Karpas-422 (cell line): ENCODE measurements at regions not wholly inside any gene's neighbourhood (a gene's known extent, or its start where the extent isn't known, plus 50 kb on each side); places are given as distances from the start of the nearest gene placed in this dataset.
"Not testable (repeated sequence)": the region's sequence is repeated elsewhere in the genome, so short reads cannot be mapped to it uniquely, and the experiment has no call there.

Source experiments
- DNase-seq: peaks from one replicate; pipeline ENCODE4 v3.0.0-alpha.2; 2015
- H2AFZ ChIP-seq: fragments of 200-600 bp; sonication (generic); 2 replicates; pipeline ENCODE4 v1.6.1; 2014; ENCODE audit warnings: antibody characterized with exemption, low read length, mixed read lengths
- H3K27ac ChIP-seq: fragments of 200-600 bp; sonication (generic); 2 replicates; pipeline ENCODE4 v1.5.1; 2014; ENCODE audit warnings: mild to moderate bottlenecking, low read length, moderate library complexity
- H3K27me3 ChIP-seq: fragments of 200-600 bp; sonication (generic); 2 replicates; pipeline ENCODE4 v1.6.1; 2014; ENCODE audit warnings: low read length, mixed read lengths
- H3K36me3 ChIP-seq: fragments of 200-600 bp; sonication (generic); 2 replicates; pipeline ENCODE4 v1.6.1; 2014; ENCODE audit warnings: low read length, mixed read lengths; ENCODE audit not compliant: insufficient read depth
- H3K4me1 ChIP-seq: fragments of 200-600 bp; sonication (generic); 2 replicates; pipeline ENCODE4 v1.6.1; 2014; ENCODE audit warnings: mild to moderate bottlenecking, low read length, mixed read lengths
- H3K4me2 ChIP-seq: fragments of 200-600 bp; sonication (generic); 2 replicates; pipeline ENCODE4 v1.6.1; 2014; ENCODE audit warnings: low read length, low read depth, mild to moderate bottlenecking; ENCODE audit not compliant: poor library complexity, severe bottlenecking
- H3K4me3 ChIP-seq: fragments of 200-600 bp; sonication (generic); 2 replicates; pipeline ENCODE4 v1.5.1; 2014; ENCODE audit warnings: mild to moderate bottlenecking, antibody characterized with exemption, low read length, mixed read lengths
- H3K79me2 ChIP-seq: fragments of 200-600 bp; sonication (generic); 2 replicates; pipeline ENCODE4 v1.6.1; 2014; ENCODE audit warnings: mild to moderate bottlenecking, low read length, mixed read lengths
- H3K9ac ChIP-seq: fragments of 200-600 bp; sonication (generic); 2 replicates; pipeline ENCODE4 v1.6.0; 2014; ENCODE audit warnings: low read length
- H3K9me2 ChIP-seq: fragments of 200-600 bp; sonication (generic), shearing (Covaris generic); replicated peaks from 2 replicates; pipeline ENCODE4 v1.6.0; 2014; ENCODE audit warnings: mild to moderate bottlenecking, low read length, moderate library complexity; ENCODE audit not compliant: insufficient read depth
- H3K9me3 ChIP-seq: fragments of 300-700, 200-600 bp; sonication (generic); 2 replicates; pipeline ENCODE4 v1.6.1; 2014; ENCODE audit warnings: low read length, mixed read lengths
- H4K20me1 ChIP-seq: fragments of 200-600 bp; sonication (generic); 2 replicates; pipeline ENCODE4 v1.6.1; 2014; ENCODE audit warnings: mild to moderate bottlenecking, antibody characterized with exemption, low read length, low read depth; ENCODE audit not compliant: insufficient read depth

DNA sequence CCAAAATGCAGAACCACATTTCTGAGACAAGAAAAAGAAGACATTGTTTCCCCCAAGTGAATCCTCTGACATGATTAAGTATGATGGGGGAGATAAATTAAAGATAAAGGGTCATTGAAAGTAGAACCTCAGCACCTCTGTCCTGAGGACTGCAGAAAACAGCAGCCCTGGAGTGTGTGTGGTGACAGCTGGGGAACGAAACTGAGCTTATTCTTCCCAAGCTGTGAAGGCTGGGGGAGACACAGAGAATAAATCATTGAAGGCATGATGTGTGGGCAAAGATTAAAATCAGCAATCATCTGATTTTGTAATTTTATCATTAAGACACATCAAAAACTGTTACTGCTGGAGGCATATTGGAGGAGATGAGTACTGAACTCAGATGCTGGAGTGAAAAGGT is 67.5 kb upstream of the GPR6 start:
- no peak for DNase-seq
- Histone ChIP-seq H4K20me1 (no peaks in the 10 kb centered on the region), H3K9ac (no peak overlapping the region), H3K36me3 (no peaks in the 10 kb centered on the region), H3K4me1 (no peaks in the 10 kb centered on the region), H3K27ac (no peak overlapping the region), H2AFZ (no peak overlapping the region), H3K9me2 (no peaks in the 10 kb centered on the region), H3K4me2 (no peak overlapping the region), H3K4me3 (no peak overlapping the region), H3K79me2 (no peaks in the 10 kb centered on the region), H3K27me3 (no peaks in the 10 kb centered on the region), H3K9me3 (no peaks in the 10 kb centered on the region)

DNA sequence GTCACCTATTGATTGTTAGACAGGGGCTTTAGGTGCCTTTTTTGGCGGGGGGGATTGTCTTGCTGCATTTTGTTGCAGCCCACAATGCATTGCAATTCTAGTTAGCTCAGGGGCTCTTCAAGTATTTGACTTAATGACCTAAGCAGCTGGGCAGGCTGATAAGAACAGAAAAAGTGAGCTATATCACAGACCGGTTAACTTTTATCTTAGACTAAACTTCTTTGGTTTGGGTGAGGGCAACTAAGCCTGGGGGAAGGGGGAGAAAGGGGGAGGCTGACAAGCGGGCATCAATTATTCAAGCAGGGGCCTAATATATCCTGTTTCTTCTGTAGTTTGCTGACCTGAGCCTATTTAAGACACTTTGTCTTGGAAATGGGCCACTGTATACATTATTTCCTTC is 66.0 kb upstream of the GPR6 start:
- Histone ChIP-seq H3K9me3 (no peaks in the 10 kb centered on the region), H3K9ac (no peak overlapping the region), H4K20me1 (no peaks in the 10 kb centered on the region), H3K79me2 (no peaks in the 10 kb centered on the region), H3K27ac (no peak overlapping the region), H3K4me2 (no peak overlapping the region), H3K27me3 (no peaks in the 10 kb centered on the region), H3K4me3 (no peak overlapping the region), H3K4me1 (no peaks in the 10 kb centered on the region), H3K9me2 (no peaks in the 10 kb centered on the region), H2AFZ (no peak overlapping the region), H3K36me3 (no peaks in the 10 kb centered on the region)
- no peak for DNase-seq

DNA sequence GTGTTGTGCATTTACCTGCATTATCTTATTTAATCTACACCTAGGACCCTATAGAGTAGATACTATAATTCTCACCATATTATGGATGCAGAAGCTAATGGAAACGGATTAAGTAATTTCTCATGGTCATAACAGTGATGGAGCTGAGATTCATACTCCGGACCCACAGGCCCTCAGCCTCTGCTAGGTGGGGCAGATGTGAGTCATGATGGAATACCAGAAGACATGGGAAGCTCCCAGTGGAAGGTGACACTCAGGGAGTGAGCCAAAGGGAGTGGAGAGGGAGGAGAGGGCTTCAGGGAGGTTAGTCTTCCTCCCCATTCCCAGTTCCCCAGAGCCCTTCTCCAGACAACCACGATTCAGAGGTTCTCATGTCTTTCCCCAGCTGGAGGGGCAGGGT is 65.2 kb upstream of the GPR6 start:
- Histone ChIP-seq H3K9me2 (no peaks in the 10 kb centered on the region), H3K4me1 (no peaks in the 10 kb centered on the region), H3K4me3 (no peak overlapping the region), H3K27me3 (no peaks in the 10 kb centered on the region), H3K79me2 (no peaks in the 10 kb centered on the region), H3K36me3 (no peaks in the 10 kb centered on the region), H3K4me2 (no peak overlapping the region), H3K27ac (no peak overlapping the region), H3K9ac (no peak overlapping the region), H3K9me3 (no peaks in the 10 kb centered on the region), H2AFZ (no peak overlapping the region), H4K20me1 (no peaks in the 10 kb centered on the region)
- DNase-seq = no peak

DNA sequence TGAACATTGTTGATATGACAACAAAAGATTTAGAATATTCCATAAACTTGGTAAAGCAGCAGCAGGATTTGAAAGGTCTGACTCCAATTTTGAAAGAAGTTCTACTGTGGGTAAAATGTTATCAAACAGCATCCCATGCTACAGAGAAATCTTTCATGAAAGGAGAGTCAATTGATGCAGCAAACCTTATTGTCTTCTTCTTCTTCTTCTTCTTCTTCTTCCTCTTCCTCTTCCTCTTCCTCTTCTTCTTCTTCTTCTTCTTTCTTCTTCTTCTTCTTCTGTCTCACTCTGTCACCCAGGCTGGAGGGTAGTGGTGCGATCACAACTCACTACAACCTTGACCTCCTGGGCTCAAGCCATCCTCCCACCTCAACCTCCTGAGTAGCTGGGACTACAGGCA is 62.4 kb upstream of the GPR6 start:
- H3K27me3 ChIP-seq, H3K9me3 ChIP-seq, H3K9ac ChIP-seq, H3K79me2 ChIP-seq, H3K27ac ChIP-seq, H3K9me2 ChIP-seq, DNase-seq, H3K4me1 ChIP-seq, H4K20me1 ChIP-seq, H3K4me2 ChIP-seq, H3K4me3 ChIP-seq, H2AFZ ChIP-seq, H3K36me3 ChIP-seq: not testable (repeated sequence)

DNA sequence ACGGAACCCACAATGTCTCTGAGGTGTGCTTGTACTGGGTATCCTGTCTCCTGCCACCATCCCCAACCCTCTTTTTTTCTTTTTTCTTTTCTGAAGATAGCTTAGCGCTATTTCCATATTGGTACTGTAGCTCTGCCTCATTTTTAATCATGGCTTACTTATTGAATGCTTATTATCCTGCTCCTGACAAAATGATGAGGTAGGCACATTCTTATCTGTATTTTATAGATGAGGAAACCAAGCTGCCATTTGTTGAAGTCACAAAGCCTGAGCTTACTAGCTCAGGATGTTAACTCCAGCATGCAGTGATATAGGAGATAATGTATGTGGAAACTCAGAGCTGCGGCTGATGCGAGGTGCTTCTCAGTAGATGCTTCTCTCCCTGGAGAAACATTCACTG is 61.4 kb upstream of the GPR6 start:
- H3K4me1 ChIP-seq = no peaks in the 10 kb centered on the region
- no peak overlapping the region for H3K9ac ChIP-seq
- no peaks in the 10 kb centered on the region for H4K20me1 ChIP-seq
- H3K36me3 ChIP-seq = no peaks in the 10 kb centered on the region
- H3K27ac ChIP-seq = no peak overlapping the region
- no peak overlapping the region for H3K4me2 ChIP-seq
- no peaks in the 10 kb centered on the region for H3K9me2 ChIP-seq
- DNase-seq = no peak
- H3K4me3 ChIP-seq = no peak overlapping the region
- no peaks in the 10 kb centered on the region for H3K9me3 ChIP-seq
- H3K27me3 ChIP-seq = no peaks in the 10 kb centered on the region
- H3K79me2 ChIP-seq = no peaks in the 10 kb centered on the region
- no peak overlapping the region for H2AFZ ChIP-seq

DNA sequence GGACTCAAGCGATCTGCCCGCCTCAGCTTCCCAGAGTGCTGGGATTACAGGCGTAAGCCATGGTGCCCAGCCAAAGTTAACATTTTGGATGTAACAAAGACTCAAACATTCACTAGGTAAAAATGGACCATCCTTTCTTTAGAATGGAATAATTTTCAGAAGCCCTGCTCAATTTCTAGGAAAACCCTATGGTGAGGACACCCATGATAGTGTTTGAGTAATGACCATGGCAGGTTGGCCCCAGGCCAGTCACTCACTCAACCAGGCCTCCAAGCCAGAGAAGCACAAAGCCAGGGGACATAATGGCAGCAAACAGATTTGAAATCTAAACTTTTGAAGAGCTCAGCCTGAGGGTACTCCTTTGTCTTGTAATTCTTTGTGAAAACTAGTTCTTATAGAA is 59.9 kb upstream of the GPR6 start:
- Histone ChIP-seq H3K27ac (no peak overlapping the region), H3K4me2 (no peak overlapping the region), H3K79me2 (no peaks in the 10 kb centered on the region), H3K36me3 (no peaks in the 10 kb centered on the region), H3K9ac (no peak overlapping the region), H4K20me1 (no peaks in the 10 kb centered on the region), H3K9me3 (no peaks in the 10 kb centered on the region), H3K4me3 (no peak overlapping the region), H3K4me1 (no peaks in the 10 kb centered on the region), H3K27me3 (no peaks in the 10 kb centered on the region), H2AFZ (no peak overlapping the region), H3K9me2 (no peaks in the 10 kb centered on the region)
- no peak for DNase-seq

DNA sequence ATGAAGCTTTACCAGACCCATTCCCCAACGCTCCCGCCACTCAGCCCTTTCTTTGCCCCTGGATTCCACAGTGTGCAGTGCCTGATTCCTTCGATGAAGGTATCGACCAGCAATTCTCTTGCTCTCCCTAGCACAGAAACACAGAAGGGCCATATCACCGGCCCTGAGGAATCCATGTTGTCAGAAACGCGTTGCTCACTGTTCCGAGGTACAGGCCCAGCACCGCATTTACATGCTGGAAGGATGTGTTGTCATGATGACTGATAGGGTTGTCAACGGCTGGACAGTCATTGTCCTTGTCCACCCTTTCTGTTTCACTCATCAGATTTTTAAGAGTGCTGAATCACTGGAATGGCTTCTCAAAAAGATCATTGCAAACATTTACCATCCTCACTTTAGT is 57.2 kb upstream of the GPR6 start:
- Histone ChIP-seq H3K27me3 (no peaks in the 10 kb centered on the region), H3K36me3 (no peaks in the 10 kb centered on the region), H2AFZ (no peak overlapping the region), H3K4me2 (no peak overlapping the region), H3K4me3 (no peak overlapping the region), H3K9me2 (no peaks in the 10 kb centered on the region), H3K79me2 (no peaks in the 10 kb centered on the region), H3K9ac (no peak overlapping the region), H3K27ac (no peak overlapping the region), H3K9me3 (no peaks in the 10 kb centered on the region), H3K4me1 (no peaks in the 10 kb centered on the region), H4K20me1 (no peaks in the 10 kb centered on the region)
- no peak for DNase-seq

DNA sequence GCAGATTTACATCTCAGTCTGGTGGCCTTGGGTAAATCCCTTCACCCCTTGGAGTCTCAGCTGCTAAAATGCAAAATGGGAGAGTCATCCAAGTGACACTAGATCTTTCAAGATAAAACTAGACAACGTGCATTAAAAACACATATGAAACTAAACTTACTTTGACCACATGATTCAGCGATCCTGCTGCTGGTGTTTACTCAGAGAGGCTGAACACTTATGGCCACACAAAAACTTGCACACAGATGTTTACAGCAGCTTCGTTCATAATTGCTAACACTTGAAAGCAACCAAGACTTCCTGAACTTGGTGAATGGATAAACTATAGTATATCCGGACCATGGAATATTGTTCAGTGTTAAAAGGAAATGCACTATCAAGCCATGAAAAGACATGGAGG is 55.3 kb upstream of the GPR6 start:
- H3K4me2 ChIP-seq = no peak overlapping the region
- H4K20me1 ChIP-seq = no peaks in the 10 kb centered on the region
- no peaks in the 10 kb centered on the region for H3K9me3 ChIP-seq
- H2AFZ ChIP-seq = no peak overlapping the region
- H3K4me3 ChIP-seq = no peak overlapping the region
- H3K79me2 ChIP-seq = no peaks in the 10 kb centered on the region
- no peak overlapping the region for H3K27ac ChIP-seq
- H3K27me3 ChIP-seq = no peaks in the 10 kb centered on the region
- no peaks in the 10 kb centered on the region for H3K9me2 ChIP-seq
- no peaks in the 10 kb centered on the region for H3K4me1 ChIP-seq
- no peak overlapping the region for H3K9ac ChIP-seq
- no peaks in the 10 kb centered on the region for H3K36me3 ChIP-seq
- no peak for DNase-seq

DNA sequence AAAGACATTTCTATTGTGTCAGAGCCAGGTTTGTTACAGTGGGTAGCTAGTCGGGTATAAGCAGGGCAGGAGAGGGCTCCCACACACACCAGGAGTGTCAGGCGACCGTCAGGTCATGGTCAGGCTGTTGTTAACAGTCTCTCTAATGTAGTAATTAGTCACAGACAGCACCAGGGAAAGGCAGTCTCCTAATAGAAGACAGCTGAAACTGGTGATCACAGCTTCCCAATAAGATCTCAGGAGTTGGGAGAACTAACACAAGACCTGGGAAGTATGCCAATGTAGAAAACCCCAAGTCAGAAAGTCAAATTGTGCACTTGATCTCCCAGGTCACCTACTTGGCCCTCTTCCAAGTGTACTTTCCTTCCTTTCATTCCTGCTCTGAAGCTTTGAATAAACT is 53.0 kb upstream of the GPR6 start:
- Histone ChIP-seq H3K9ac (no peak overlapping the region), H3K27me3 (no peaks in the 10 kb centered on the region), H3K79me2 (no peaks in the 10 kb centered on the region), H2AFZ (no peak overlapping the region), H3K4me1 (no peaks in the 10 kb centered on the region), H3K27ac (no peak overlapping the region), H3K36me3 (no peaks in the 10 kb centered on the region), H3K4me3 (no peak overlapping the region), H3K4me2 (no peak overlapping the region), H4K20me1 (no peaks in the 10 kb centered on the region), H3K9me3 (no peaks in the 10 kb centered on the region), H3K9me2 (no peaks in the 10 kb centered on the region)
- DNase-seq = no peak
